Thoracic aorta (tissue), 2 donors: ENCODE measurements at regions not wholly inside any gene's neighbourhood (a gene's known extent, or its start where the extent isn't known, plus 50 kb on each side); places are given as distances from the start of the nearest gene placed in this dataset.

Experiments
- ATAC-seq: fragments of 150-250 bp; one replicate; pipeline ENCODE4 v1.8.0; 2017; ENCODE audit warnings: low read depth; ENCODE audit not compliant: insufficient number of reproducible peaks, low FRiP score
- DNase-seq: peaks from one replicate; pipeline ENCODE4 v3.0.0-alpha.2; 2020; ENCODE audit warnings: low spot score
- H3K27ac ChIP-seq, 2 donors: fragments of 200-600 bp; sonication (generic); 1 replicate in 1 of 2; 2 replicates in 1 of 2; pipeline ENCODE4 v1.5.1; 2016; ENCODE audit warnings: mild to moderate bottlenecking in 2 of 2, moderate library complexity in 2 of 2
- H3K27me3 ChIP-seq: fragments of 200-600 bp; sonication (generic); replicated peaks from 2 replicates; pipeline ENCODE4 v1.6.0; 2016; ENCODE audit warnings: mild to moderate bottlenecking; ENCODE audit not compliant: insufficient read depth
- H3K36me3 ChIP-seq: fragments of 200-600 bp; sonication (generic); one replicate; pipeline ENCODE4 v1.5.1; 2016
- H3K4me1 ChIP-seq, 2 donors: fragments of 200-600 bp; sonication (generic); 1 replicate in 1 of 2; 2 replicates in 1 of 2; pipeline versions ENCODE4 v1.5.1 to v1.6.0; 2016; ENCODE audit warnings: low read depth in 2 of 2, mild to moderate bottlenecking in 1 of 2; ENCODE audit not compliant: control insufficient read depth in 1 of 2
- H3K4me3 ChIP-seq: fragments of 200-600 bp; sonication (generic); 2 replicates; pipeline ENCODE4 v1.5.1; 2016; ENCODE audit warnings: mild to moderate bottlenecking
- H3K9me3 ChIP-seq: fragments of 200-600 bp; sonication (generic); 2 replicates; pipeline ENCODE4 v1.5.1; 2016
- CTCF ChIP-seq: fragments of 200-600 bp; sonication (generic); IDR thresholded peaks from one replicate; pipeline ENCODE4 v1.5.1; 2019; ENCODE audit warnings: antibody characterized with exemption

DNA sequence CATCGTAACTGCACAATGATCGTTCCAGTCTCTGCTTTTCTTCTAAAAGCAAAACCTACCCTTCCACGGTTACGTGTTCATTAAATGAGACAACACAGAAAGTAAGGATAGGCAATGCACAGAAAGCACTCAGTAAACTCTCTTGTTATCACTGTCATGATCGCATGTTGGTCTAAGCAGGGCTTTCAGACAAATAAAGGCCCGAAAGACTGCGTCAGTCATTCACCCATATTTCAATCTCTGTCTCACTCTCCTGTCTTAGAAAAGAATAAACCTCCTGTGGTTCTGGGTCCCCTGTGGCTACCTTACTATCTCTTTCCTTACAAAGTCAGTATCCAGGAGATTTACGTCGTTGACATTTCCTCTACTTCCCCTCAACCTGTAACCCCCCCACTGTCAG, 160.9 kb downstream of the VAPA start:
- no peak for ATAC-seq

GRCh38 chr18:10076502-10077030, 162.8 kb downstream of the VAPA start:
- no peak overlapping the region for H3K27ac ChIP-seq
- DNase-seq (no peak), ATAC-seq (no peak)
- H3K4me1 ChIP-seq: no peaks in the 10 kb centered on the region
- TF ChIP-seq CTCF: no peak
- H3K27me3 ChIP-seq: no peaks in the 10 kb centered on the region
- H3K4me3 ChIP-seq: no peak overlapping the region
- no peaks in the 10 kb centered on the region for H3K36me3 ChIP-seq
- H3K9me3 ChIP-seq: no peaks in the 10 kb centered on the region

More for the DNA sequence above, 160.9 kb downstream of the VAPA start:
- Histone ChIP-seq H3K9me3 (no peaks in the 10 kb centered on the region), H3K27ac (no peak overlapping the region), H3K27me3 (no peaks in the 10 kb centered on the region), H3K4me3 (no peak overlapping the region), H3K4me1 (no peaks in the 10 kb centered on the region), H3K36me3 (no peaks in the 10 kb centered on the region)
- no peak for DNase-seq
- no peak for TF ChIP-seq CTCF

DNA sequence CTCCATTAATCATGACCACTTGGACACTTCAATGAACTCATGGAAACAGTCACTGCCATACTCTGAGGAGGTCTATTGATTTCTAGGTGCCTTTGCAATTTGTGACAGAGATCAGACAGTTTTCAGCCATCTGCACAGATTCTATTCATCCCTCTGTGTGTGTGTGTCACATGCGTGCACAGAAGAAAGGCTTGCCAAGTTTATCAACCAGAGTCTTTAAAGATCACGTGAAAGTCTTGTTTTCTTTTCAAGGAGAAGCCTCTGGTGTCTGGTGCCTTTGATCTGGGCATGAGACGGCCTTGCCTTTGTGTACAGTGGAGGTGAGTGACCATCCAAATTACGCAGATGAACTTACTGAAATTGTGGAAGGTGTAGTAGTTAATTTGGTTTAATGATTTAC, 164.2 kb downstream of the VAPA start:
- no peak for DNase-seq
- no peak overlapping the region for H3K27ac ChIP-seq
- H3K36me3 ChIP-seq: no peaks in the 10 kb centered on the region
- peaks cover 6% of the 10 kb centered on the region for H3K9me3 ChIP-seq
- no peak overlapping the region for H3K4me3 ChIP-seq
- TF ChIP-seq CTCF: no peak
- no peaks in the 10 kb centered on the region for H3K27me3 ChIP-seq
- no peaks in the 10 kb centered on the region for H3K4me1 ChIP-seq
- ATAC-seq: no peak

- Histone ChIP-seq H3K9me3 (peaks cover 10% of the 10 kb centered on the region), H3K36me3 (no peaks in the 10 kb centered on the region), H3K4me1 (no peaks in the 10 kb centered on the region), H3K27ac (no peak overlapping the region), H3K27me3 (no peaks in the 10 kb centered on the region), H3K4me3 (no peak overlapping the region)
- DNase-seq: no peak
- no peak for ATAC-seq
- no peak for TF ChIP-seq CTCF
Observed at GRCh38 chr18:10080372-10080771, 166.6 kb downstream of the VAPA start.

DNA sequence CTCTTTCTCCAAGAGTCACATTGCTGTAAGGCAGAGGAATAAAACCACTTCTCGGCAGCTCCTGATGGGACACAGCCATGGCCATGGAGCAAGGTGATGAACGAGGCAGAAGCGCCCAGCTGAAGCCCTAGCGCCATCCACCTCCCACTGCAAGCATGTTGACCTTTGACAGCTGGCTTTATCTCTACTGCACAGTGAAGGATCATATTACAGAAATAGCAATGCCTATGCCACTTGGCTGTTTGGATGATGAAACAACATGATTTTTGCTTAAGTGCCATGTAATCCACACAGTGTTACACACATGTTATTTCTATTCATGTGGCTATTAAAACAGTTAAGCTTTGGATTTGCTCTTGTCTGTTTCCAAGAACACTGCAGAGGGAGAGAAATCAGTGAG, 167.7 kb downstream of the VAPA start:
- no peaks in the 10 kb centered on the region for H3K27me3 ChIP-seq
- no peak for TF ChIP-seq CTCF
- H3K27ac ChIP-seq: no peak overlapping the region
- no peak for DNase-seq
- no peaks in the 10 kb centered on the region for H3K36me3 ChIP-seq
- no peak for ATAC-seq
- peaks cover 10% of the 10 kb centered on the region for H3K9me3 ChIP-seq
- no peaks in the 10 kb centered on the region for H3K4me1 ChIP-seq
- no peak overlapping the region for H3K4me3 ChIP-seq
